ENCODE measurements at regions not wholly inside any gene's neighbourhood (a gene's known extent, or its start where the extent isn't known, plus 50 kb on each side); places are given as distances from the start of the nearest gene placed in this dataset.
"Not testable (repeated sequence)": the region's sequence is repeated elsewhere in the genome, so short reads cannot be mapped to it uniquely, and the experiment has no call there.

DNA sequence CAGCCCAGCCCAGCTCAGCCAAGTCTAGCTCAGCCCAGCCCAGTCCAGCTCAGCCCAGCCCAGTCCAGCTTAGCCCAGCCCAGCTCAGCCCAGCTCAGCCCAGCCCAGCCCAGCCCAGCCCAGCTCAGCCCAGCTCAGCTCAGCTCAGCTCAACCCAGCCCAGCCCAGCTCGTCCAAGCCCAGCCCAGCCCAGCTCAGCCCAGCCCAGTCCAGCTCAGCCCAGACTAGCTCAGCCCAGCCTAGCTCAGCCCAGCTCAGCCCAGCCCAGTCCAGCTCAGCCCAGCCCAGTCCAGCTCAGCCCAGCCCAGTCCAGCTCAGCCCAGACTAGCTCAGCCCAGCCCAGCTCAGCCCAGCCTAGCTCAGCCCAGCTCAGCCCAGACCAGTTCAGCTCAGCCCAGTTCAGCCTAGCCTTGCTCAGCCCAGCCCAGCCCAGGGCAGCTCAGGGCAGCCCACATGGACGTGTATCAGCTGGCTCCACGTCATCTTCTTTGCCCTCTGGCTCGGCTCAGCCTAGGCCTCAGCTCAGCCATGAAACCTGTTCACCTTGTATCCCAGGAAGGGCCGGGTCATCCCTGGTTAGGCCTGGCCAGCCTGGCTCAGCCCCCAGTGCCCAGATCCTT is 185.6 kb downstream of the TMEM121 start:
- no peak for DNase-seq

GRCh38 chr14:105712670-105713069 is 186.3 kb downstream of the TMEM121 start:
- not testable (repeated sequence) for DNase-seq

DNA sequence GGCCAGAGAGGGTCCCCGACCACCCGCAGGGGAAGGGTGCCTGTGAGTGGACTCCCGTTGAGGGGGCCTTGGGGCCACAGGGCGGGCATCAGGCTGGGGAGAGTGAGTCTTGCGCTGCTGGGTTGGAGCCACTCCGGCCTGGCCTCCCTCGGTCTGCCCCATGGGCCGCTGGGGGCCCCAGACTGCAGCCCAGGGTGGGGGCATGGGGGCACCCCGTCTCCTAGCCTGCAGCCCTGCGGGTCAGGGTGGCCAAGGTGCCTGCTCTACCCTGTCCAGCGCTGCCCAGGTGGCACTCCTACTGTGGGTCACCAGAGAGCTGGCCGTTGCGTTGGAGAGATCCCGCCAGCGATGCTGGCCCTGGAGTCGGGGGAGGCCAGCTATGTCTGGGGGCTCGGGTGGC is 186.8 kb downstream of the TMEM121 start:
- not testable (repeated sequence) for DNase-seq

GRCh38 chr14:105713836-105714235 is 187.5 kb downstream of the TMEM121 start:
- not testable (repeated sequence) for DNase-seq

- not testable (repeated sequence) for DNase-seq
Measured at GRCh38 chr14:105718787-105719186, 192.4 kb downstream of the TMEM121 start.

- DNase-seq, result not testable (repeated sequence)
Measured at GRCh38 chr14:105720106-105720505, 193.7 kb downstream of the TMEM121 start.

DNA sequence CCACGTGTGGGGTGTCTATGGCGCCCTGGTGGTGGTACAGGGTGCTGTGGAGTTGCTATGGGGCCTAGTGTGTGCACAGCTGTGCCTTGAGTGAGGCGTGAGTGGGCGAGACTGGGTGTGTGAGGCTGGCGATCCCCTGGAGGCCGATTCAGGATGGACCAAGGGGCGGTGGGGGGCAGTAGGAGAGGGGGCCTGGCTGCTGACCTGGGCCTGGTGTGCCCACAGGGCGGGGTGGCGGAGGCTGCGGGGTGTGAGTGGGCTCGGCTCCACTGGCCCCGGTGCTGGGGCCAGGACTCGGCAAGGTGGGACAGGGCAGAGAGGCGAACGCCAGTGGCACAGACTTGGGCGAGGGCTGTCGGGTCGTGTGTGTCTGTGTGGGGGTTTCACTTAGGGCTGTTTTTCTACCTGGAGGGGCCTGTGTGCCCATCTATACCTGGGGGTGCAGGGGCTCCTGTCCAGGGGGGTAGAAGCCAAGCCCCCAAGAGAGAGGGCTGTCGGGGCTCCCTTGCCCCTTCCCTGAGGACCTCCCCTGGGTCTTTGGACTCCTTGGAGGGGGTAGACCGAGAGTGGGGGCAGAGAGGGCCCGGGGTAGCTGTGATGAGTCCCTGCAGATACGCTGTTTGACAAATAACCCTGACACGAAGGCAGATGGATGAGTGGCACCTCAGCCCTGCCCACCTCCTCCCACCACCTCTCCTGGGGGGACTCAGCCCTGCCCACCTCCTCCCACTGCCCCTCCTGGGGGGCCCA is 194.6 kb downstream of the TMEM121 start:
- DNase-seq, result not testable (repeated sequence)

- DNase-seq, result not testable (repeated sequence)
Measured at GRCh38 chr14:105721602-105721970, 195.2 kb downstream of the TMEM121 start.

DNA sequence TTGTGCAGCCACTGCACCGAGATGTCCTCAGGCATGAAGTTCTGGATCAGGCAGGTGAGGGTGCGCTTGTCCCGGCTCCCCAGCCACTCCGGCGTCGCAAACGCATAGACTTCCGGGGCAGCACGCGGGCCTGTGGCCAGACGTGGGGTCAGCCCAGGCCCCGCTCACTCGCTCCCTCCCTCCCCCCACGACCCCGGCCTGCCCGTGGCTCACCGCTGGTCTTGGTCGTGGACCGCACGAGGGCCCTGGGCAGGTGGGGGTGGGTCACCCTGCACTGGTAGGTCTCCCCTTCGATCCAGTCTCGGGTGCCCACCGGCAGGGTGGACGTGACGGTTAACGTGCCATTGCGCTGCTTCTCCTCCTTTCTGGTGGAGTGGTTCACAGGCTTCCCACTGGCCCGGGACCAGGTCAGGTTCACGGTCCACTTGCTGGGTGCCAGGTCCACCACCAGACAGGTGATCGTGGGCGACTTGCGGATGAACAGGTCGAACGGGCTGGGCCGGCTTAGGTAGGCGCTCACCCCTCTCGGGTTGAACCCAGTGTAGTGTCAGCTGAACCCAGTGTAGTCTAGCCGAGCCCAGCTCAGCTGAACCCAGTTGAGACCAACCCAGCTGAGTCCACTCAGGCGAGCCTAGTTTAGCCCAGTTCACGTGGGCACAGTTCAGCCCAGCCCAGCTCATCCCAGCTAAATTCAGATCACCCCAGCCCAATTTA is 195.8 kb downstream of the TMEM121 start:
- not testable (repeated sequence) for DNase-seq

DNA sequence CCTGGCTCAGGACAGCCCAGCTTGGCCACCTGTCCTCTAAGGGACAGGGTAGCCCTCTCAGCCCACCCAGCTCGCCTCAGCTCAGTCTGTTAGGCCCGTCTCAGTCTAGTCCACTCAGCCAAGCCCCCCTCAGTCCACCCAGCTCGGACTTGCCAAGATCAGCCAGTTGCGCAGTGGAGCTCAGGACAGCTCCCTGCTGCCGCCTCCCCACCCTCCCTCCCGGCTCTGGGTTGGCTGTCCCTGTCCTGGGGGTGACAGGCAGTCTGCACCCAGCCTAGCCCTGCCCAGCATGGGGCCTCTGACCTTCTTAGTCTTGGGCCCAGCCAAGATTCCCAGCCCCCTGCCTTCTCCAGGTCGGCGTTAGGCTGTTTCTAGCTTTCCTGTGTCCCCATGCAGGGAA is 196.9 kb downstream of the TMEM121 start:
- DNase-seq, result not testable (repeated sequence)

- DNase-seq, result not testable (repeated sequence)
Measured at GRCh38 chr14:105723776-105724175, 197.4 kb downstream of the TMEM121 start.

DNA sequence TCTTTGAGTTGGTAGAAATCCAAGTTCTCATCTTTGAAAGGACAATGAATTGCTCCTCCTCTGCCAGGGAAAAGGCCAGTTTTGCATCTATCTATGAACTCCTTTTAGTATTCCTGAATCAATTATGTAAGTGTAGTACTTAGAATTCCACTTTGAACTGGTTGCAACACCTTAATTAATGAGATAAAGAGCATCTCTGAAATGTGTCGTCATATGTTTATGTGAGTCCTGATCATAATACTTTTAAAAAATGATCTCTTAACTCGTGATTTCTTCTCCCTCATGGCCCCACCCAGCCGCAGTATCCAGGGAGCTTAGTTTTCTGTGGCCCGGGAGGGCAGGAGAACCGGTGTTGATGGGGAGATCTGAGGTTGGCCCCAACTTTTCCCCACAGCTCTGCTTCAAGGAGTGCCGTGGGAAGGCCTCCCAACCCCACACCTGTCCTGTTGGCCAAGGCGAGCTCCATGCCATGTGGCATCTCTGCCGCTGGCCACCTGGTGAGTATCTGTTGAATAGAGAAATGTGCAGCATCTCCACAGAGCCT is 203.5 kb downstream of the TMEM121 start:
- DNase-seq, result not testable (repeated sequence)

- not testable (repeated sequence) for DNase-seq
Measured at GRCh38 chr14:105730731-105731130, 204.3 kb downstream of the TMEM121 start.

DNA sequence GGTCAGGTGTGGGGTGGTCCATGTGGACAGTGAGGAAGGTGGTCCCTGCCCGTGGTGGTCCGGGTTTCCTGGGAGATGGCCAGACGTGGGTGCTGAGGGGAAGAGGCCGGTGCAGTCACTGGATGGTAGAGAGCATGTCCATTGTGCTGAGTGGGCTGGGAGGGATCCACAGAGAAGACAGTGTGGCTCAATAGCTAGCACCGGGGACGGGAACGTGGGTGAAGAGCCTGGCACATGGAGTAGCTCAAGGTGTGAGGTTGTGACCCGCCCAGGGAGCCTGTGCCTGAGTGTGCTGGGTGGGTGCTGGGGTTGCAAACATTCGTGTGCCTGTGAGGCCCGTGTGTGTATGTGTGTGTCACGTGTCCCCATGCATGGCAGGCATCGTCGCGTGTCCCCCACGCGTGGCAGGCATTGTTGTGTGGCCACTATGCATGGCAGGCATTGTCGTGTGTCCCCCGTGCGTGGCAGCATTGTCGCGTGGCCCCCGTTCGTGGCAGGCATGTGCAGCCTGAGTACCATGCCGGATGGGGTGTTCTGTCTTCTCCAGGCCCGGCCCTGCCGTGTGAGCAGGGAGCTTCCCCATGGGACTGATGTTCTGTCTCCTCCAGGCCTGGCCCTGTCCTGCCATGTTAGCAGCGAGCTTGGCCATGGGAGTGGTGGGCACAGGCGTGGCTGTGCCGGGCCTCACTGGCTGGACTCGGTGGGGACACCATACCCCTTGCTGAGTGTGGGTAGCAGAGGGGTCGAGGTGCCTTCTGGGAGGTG is 205.0 kb downstream of the TMEM121 start:
- DNase-seq, result not testable (repeated sequence)

- DNase-seq, result no peak
Measured at GRCh38 chr14:105733081-105734065, 207.0 kb downstream of the TMEM121 start.

DNA sequence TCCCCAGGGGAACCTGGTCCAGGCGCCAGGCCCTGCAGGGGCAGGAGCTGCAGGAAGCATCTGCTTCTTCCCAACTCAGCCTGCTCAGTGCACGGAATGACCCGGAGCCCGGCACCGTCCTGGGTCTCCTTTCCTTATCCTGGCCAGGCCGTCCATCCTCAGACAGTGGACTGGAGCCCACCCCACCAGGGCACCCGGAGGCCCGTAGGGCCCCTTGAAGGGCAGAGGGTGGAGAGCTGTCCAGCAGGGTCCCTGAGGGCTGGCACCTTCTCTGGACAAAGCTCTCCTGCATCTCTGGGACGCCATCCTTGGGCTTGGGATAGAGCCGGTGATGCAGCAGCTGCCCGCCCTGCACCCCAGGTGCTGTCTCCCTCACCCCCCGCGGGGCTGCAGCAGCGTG is 207.9 kb downstream of the TMEM121 start:
- DNase-seq, result not testable (repeated sequence)

DNA sequence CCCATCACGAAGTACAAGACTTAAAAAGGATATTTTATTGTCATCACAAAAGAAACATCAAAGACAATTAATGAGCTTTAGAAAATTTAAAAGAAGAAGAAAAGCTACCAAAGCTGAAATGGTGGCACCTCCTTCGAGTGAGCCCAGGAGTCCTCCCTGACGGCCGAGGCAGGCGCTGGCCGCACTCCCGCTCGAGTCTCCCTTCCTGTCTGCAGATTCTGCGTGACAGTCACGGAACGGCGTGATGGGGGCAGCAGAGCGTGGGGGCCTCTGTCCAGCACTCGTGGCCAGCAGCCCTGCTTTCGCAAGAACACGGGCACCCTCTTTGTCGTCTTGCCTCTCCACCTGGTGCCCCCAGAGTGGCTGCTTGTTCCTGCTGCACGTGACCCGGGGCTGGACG is 209.9 kb downstream of the TMEM121 start:
- not testable (repeated sequence) for DNase-seq

GRCh38 chr14:105737504-105738246 is 211.3 kb downstream of the TMEM121 start:
- DNase-seq, result no peak

DNA sequence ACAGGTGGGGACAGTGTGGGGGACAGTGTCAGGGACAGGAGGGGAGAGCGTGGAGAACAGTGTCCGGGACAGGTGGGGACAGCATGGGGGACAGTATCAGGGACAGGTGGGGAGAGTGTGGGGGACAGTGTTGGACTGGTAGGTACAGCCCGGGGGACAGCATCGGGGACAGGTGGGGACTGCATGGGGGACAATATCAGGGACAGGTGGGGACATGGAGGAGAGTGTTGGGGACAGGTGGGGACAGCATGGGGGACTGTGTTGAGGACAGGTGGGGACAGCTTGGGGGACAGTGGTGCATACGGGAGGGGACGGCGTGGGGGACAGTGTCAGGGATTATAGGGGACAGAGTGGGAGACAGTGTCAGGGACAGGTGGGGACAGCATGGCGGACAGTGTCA is 212.3 kb downstream of the TMEM121 start:
- no peak for DNase-seq

DNA sequence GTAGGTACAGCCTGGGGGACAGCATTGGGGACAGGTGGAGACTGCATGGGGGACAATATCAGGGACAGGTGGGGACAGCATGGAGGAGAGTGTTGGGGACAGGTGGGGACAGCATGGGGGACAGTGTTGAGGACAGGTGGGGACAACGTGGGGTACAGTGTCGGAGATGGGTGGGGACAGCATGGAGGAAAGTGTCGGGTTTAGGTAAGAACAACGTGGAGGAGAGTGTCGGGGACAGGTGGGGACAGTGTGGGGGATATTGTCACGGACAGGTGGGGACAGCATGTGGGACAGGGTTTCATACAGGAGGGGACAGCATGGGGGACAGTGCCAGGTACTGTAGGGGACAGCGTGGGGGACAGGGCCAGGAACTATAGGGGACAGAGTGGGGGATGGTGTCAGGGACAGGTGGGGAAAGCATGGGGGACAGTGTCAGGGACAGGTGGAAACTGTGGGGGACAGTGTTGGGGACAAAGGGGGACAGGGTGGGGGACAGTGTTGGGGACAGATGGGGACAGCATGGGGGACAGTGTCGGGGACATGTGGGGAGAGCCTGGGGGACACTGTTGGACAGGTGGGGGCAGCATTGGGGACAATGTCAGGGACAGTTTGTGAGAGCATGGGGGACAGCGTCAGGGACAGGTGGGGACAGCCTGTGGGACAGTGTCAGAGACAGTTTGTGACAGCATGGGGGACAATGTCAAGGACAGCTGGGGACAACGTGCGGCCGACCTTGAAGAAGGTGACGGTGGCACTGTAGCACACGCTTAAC is 213.1 kb downstream of the TMEM121 start:
- DNase-seq, result no peak
